Osteoblast (primary cell): ENCODE measurements at regions not wholly inside any gene's neighbourhood (a gene's known extent, or its start where the extent isn't known, plus 50 kb on each side); places are given as distances from the start of the nearest gene placed in this dataset.
A peak's percentile ranks its signal among the peaks of the same experiment; 100 is the strongest.
"Not testable (repeated sequence)": the region's sequence is repeated elsewhere in the genome, so short reads cannot be mapped to it uniquely, and the experiment has no call there.

Experiments used
- DNase-seq: peaks from one replicate; pipeline ENCODE4 v3.0.0; 2011; ENCODE audit warnings: low spot score, mixed read lengths; ENCODE audit not compliant: insufficient read length; ENCODE audit errors: missing footprints
- H2AFZ ChIP-seq: 2 replicates; pipeline ENCODE4 v1.6.0; 2011; ENCODE audit warnings: mild to moderate bottlenecking, low read length
- H3K27ac ChIP-seq: 2 replicates; pipeline ENCODE4 v1.5.1; 2011; ENCODE audit warnings: mild to moderate bottlenecking, low read depth, low read length, moderate library complexity
- H3K27me3 ChIP-seq: 2 replicates; pipeline ENCODE4 v1.6.0; 2012; ENCODE audit warnings: mild to moderate bottlenecking, control low read depth, inconsistent platforms, low read length, moderate library complexity; ENCODE audit not compliant: insufficient read depth
- H3K36me3 ChIP-seq: 2 replicates; pipeline ENCODE4 v1.5.1; 2011; ENCODE audit warnings: mild to moderate bottlenecking, low read length, control low read depth, moderate library complexity; ENCODE audit not compliant: insufficient read depth
- H3K4me1 ChIP-seq: 2 replicates; pipeline ENCODE4 v1.5.1; 2011; ENCODE audit warnings: mild to moderate bottlenecking, low read length, control low read depth, moderate library complexity; ENCODE audit not compliant: insufficient read depth
- H3K4me2 ChIP-seq: 2 replicates; pipeline ENCODE4 v1.6.0; 2011; ENCODE audit warnings: mild to moderate bottlenecking, low read length; ENCODE audit not compliant: insufficient read depth
- H3K4me3 ChIP-seq: fragments of 200-600 bp; sonication (generic); 3 replicates; pipeline ENCODE4 v1.5.1; 2012; ENCODE audit warnings: mild to moderate bottlenecking, low read length, inconsistent platforms; ENCODE audit not compliant: insufficient read depth
- H3K79me2 ChIP-seq: 2 replicates; pipeline ENCODE4 v1.6.0; 2012; ENCODE audit warnings: mild to moderate bottlenecking, low read length, control low read depth, inconsistent platforms; ENCODE audit not compliant: insufficient read depth
- H3K9me3 ChIP-seq: 2 replicates; pipeline ENCODE4 v1.5.1; 2011; ENCODE audit warnings: low read depth, low read length, control low read depth
- H4K20me1 ChIP-seq: 2 replicates; pipeline ENCODE4 v1.6.0; 2012; ENCODE audit warnings: mild to moderate bottlenecking, low read length, control low read depth; ENCODE audit not compliant: insufficient read depth
- TF ChIP-seq, protein P1 (sequence below): IDR thresholded peaks from 2 replicates; pipeline ENCODE4 v1.5.1; 2011; ENCODE audit warnings: mild to moderate bottlenecking, low read depth, low read length, moderate library complexity; ENCODE audit errors: extremely low read depth

DNA sequence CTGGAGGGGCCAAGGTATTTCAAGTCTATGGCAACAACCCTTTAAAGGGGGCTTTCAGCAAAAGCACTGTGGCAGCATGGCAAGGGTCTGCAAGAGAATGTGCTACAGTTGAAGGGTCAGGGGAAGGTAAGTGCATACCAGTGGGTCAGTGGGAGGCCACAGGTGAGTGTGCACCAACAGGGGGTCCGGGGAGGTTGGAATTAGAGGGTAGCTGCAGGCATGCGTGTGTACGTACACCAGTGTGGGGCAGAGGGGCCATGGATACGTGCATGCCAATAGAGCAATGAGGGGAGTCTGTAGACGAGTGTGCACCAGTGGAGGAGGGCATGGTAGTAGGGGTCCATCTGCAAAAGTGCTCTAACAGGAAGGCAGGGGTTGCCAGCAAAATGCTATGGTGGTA lies 448.9 kb downstream of the NAV3 start:
- H3K27ac ChIP-seq = no peak overlapping the region
- no peaks in the 10 kb centered on the region for H3K79me2 ChIP-seq
- no peak overlapping the region for H3K4me3 ChIP-seq
- no peaks in the 10 kb centered on the region for H3K9me3 ChIP-seq
- H3K36me3 ChIP-seq = no peaks in the 10 kb centered on the region
- no peaks in the 10 kb centered on the region for H3K4me1 ChIP-seq
- H2AFZ ChIP-seq = no peak overlapping the region
- TF ChIP-seq, protein P1, sequence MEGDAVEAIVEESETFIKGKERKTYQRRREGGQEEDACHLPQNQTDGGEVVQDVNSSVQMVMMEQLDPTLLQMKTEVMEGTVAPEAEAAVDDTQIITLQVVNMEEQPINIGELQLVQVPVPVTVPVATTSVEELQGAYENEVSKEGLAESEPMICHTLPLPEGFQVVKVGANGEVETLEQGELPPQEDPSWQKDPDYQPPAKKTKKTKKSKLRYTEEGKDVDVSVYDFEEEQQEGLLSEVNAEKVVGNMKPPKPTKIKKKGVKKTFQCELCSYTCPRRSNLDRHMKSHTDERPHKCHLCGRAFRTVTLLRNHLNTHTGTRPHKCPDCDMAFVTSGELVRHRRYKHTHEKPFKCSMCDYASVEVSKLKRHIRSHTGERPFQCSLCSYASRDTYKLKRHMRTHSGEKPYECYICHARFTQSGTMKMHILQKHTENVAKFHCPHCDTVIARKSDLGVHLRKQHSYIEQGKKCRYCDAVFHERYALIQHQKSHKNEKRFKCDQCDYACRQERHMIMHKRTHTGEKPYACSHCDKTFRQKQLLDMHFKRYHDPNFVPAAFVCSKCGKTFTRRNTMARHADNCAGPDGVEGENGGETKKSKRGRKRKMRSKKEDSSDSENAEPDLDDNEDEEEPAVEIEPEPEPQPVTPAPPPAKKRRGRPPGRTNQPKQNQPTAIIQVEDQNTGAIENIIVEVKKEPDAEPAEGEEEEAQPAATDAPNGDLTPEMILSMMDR = no peak
- no peak for DNase-seq
- no peaks in the 10 kb centered on the region for H4K20me1 ChIP-seq
- H3K4me2 ChIP-seq = no peak overlapping the region
- H3K27me3 ChIP-seq = no peaks in the 10 kb centered on the region

DNA sequence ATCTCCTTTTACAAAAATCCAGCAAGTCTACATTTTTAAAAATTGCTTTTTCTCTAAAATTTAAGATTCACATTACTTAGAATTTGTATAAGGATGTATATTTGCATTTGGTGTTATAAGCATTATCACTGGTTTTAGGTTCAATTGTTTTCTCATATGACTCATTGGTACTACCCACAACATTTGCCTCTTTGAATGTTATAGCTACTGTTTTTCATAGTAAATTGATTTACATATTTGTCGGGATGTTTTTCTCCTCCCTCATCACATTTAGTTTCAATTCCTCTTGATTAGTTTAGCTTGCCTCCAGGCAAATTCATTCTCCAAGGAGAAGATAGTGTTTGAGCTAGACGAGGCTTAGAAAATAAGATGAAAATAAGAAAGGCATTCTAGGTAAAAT lies 450.4 kb downstream of the NAV3 start:
- H3K27me3 ChIP-seq, H3K9me3 ChIP-seq, H4K20me1 ChIP-seq, H3K4me1 ChIP-seq, H3K4me3 ChIP-seq, H2AFZ ChIP-seq, H3K4me2 ChIP-seq, DNase-seq, H3K79me2 ChIP-seq, H3K36me3 ChIP-seq, H3K27ac ChIP-seq: not testable (repeated sequence)

DNA sequence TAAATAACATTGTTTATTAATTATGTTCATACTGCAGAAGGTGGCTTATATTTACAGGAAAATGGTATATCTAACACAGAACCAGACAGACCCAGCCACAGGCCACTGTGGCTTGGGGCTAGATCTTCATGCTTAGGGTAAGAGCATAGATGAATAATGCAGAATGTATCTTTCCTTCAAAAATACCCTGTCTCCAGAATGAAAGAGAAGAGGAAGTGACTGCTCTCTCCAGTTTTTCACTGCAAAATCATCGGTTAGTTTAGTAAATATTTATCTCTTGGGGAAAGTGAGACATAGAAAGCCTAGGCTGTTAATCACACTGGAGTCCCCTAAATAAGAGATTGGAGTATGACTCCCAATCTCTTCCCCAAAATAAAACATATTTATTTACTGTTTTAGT lies 453.7 kb downstream of the NAV3 start:
- H3K4me2 ChIP-seq = no peak overlapping the region
- H2AFZ ChIP-seq = peak overlapping the region; percentile 58

DNA sequence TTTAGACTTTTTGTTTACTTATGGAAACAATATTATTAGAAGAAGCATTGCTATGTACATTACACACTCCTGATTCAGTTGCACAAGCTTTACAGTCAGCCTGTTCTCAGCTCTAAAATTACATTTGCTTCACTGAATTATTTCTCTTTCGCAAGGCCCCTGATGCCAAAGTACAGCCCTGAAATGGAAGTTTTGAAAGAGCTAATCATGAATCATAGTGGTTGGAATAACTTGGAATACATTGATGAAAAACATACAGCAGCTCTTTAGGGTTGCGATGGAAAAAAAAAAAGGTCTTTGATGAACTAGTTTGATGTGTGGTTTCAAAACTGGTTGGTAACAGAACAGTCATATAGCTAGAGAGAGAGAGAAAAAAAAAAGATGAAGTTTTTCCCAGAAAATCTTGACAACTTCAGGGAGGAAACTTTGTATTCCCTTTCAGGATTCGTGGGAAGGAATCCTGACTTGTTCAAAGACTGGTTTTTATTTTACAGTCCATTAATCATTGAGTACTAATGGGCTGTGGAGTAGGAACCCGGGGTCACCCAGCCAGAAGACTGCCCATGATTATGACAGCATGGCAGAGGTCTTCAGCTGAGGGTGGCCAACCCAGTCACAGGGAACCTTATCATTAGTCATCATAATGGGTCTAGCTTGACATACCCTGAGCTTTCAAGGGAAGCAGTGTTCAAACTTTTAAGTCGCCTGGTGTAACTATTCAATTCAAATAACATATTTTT lies 460.1 kb downstream of the NAV3 start:
- Histone ChIP-seq H3K4me2 (peak overlapping the region; percentile 77), H3K4me3 (peak overlapping the region; percentile 6), H3K27me3 (no peaks in the 10 kb centered on the region), H2AFZ (peak overlapping the region; percentile 62), H3K9me3 (no peaks in the 10 kb centered on the region), H3K36me3 (no peaks in the 10 kb centered on the region), H3K27ac (peak overlapping the region; percentile 95), H3K4me1 (peaks cover 32% of the 10 kb centered on the region), H4K20me1 (no peaks in the 10 kb centered on the region), H3K79me2 (no peaks in the 10 kb centered on the region)
- DNase-seq = peak; percentile 2
- TF ChIP-seq, protein P1 = no peak

More for the DNA sequence above, 453.7 kb downstream of the NAV3 start:
- no peak for DNase-seq
- Histone ChIP-seq H3K9me3 (no peaks in the 10 kb centered on the region), H4K20me1 (no peaks in the 10 kb centered on the region), H3K27ac (no peak overlapping the region), H3K79me2 (no peaks in the 10 kb centered on the region), H3K36me3 (no peaks in the 10 kb centered on the region), H3K4me1 (peaks cover 4% of the 10 kb centered on the region), H3K4me3 (no peak overlapping the region), H3K27me3 (no peaks in the 10 kb centered on the region)
- TF ChIP-seq, protein P1 = no peak
